CD14-positive monocyte (primary cell): ENCODE measurements at regions not wholly inside any gene's neighbourhood (a gene's known extent, or its start where the extent isn't known, plus 50 kb on each side); places are given as distances from the start of the nearest gene placed in this dataset.

Experiments used
- DNase-seq, 3 donors: peaks; one replicate each; pipeline ENCODE4 v3.0.0-alpha.2; 2011 to 2022
- H2AFZ ChIP-seq: 2 replicates; pipeline ENCODE4 v1.6.0; 2012; ENCODE audit warnings: mild to moderate bottlenecking, low read depth, low read length, inconsistent platforms; ENCODE audit not compliant: insufficient read depth, poor library complexity, severe bottlenecking
- H3K27ac ChIP-seq, 2 donors: 1 replicate in 1 of 2; 2 replicates in 1 of 2; pipeline ENCODE4 v1.5.1; 2012 to 2013; ENCODE audit warnings: low read length in 2 of 2, control low read depth in 1 of 2, inconsistent platforms in 1 of 2, low read depth in 1 of 2, mild to moderate bottlenecking in 1 of 2
- H3K27me3 ChIP-seq, 2 donors: one replicate each; pipeline versions ENCODE4 v1.6.0 to v1.6.1; 2011 to 2013; ENCODE audit warnings: low read length in 2 of 2; ENCODE audit not compliant: control insufficient read depth in 2 of 2, insufficient read depth in 2 of 2
- H3K36me3 ChIP-seq, 2 donors: replicated peaks in 1 of 2; 1 replicate in 1 of 2; 2 replicates in 1 of 2; pipeline versions ENCODE4 v1.5.1 to v1.6.1; 2012 to 2013; ENCODE audit warnings: low read length in 2 of 2, control low read depth in 1 of 2, inconsistent platforms in 1 of 2, mild to moderate bottlenecking in 1 of 2; ENCODE audit not compliant: insufficient read depth in 2 of 2, control insufficient read depth in 1 of 2
- H3K4me1 ChIP-seq, 2 donors: 1 replicate in 1 of 2; 2 replicates in 1 of 2; pipeline versions ENCODE4 v1.5.1 to v1.6.1; 2012 to 2013; ENCODE audit warnings: low read length in 2 of 2, control low read depth in 1 of 2, inconsistent platforms in 1 of 2, mild to moderate bottlenecking in 1 of 2, moderate library complexity in 1 of 2; ENCODE audit not compliant: insufficient read depth in 2 of 2, control insufficient read depth in 1 of 2
- H3K4me2 ChIP-seq: replicated peaks from 2 replicates; pipeline ENCODE3; 2012; ENCODE audit warnings: low read length, moderate library complexity, mild to moderate bottlenecking; ENCODE audit not compliant: poor library complexity, severe bottlenecking; ENCODE audit errors: extremely low read depth
- H3K4me3 ChIP-seq, 3 experiments: fragments of 200-600 bp in 1 of 3; sonication (generic) in 1 of 3; replicated peaks in 1 of 3; 1 replicate in 2 of 3; 2 replicates in 1 of 3; pipeline ENCODE4 v1.5.1; 2011 to 2013; ENCODE audit warnings: low read length in 3 of 3, mild to moderate bottlenecking in 3 of 3, control low read depth in 2 of 3, low read depth in 2 of 3, inconsistent platforms in 1 of 3, moderate library complexity in 1 of 3
- H3K79me2 ChIP-seq: 2 replicates; pipeline ENCODE4 v1.6.0; 2012; ENCODE audit warnings: mild to moderate bottlenecking, control low read depth, inconsistent platforms, low read length, moderate library complexity; ENCODE audit not compliant: insufficient read depth
- H3K9ac ChIP-seq: 2 replicates; pipeline ENCODE4 v1.6.0; 2017; ENCODE audit warnings: low read length, mild to moderate bottlenecking; ENCODE audit not compliant: insufficient read depth, poor library complexity, severe bottlenecking
- H3K9me3 ChIP-seq, 2 donors: replicated peaks in 1 of 2; 1 replicate in 1 of 2; 2 replicates in 1 of 2; pipeline versions ENCODE4 v1.5.1 to v1.6.1; 2012 to 2013; ENCODE audit warnings: low read length in 2 of 2, control low read depth in 1 of 2; ENCODE audit not compliant: control insufficient read depth in 1 of 2, insufficient read depth in 1 of 2
- H4K20me1 ChIP-seq: 2 replicates; pipeline ENCODE4 v1.6.0; 2012; ENCODE audit warnings: mild to moderate bottlenecking, low read length, control low read depth, moderate library complexity; ENCODE audit not compliant: insufficient read depth
- H3K27ac Mint-ChIP-seq, 7 donors: one replicate each; pipeline ENCODE4 v1.8.0; 2020; ENCODE audit warnings: mild to moderate bottlenecking in 7 of 7, mixed read lengths in 7 of 7, moderate library complexity in 6 of 7, inconsistent platforms in 2 of 7
- H3K27me3 Mint-ChIP-seq, 3 donors: one replicate each; pipeline ENCODE4 v1.8.0; 2021 to 2022; ENCODE audit warnings: low read depth in 3 of 3, mild to moderate bottlenecking in 3 of 3, mixed read lengths in 3 of 3, moderate library complexity in 3 of 3, inconsistent platforms in 1 of 3
- H3K36me3 Mint-ChIP-seq, 2 donors: one replicate each; pipeline ENCODE4 v1.8.0; 2020; ENCODE audit warnings: mixed read lengths in 2 of 2, inconsistent platforms in 1 of 2, mild to moderate bottlenecking in 1 of 2
- H3K4me1 Mint-ChIP-seq: one replicate; pipeline ENCODE4 v1.8.0; 2020; ENCODE audit warnings: mild to moderate bottlenecking, mixed read lengths
- H3K4me3 Mint-ChIP-seq, 2 donors: one replicate each; pipeline ENCODE4 v1.8.0; 2020; ENCODE audit warnings: mild to moderate bottlenecking in 2 of 2, mixed read lengths in 2 of 2, moderate library complexity in 1 of 2
- H3K9me3 Mint-ChIP-seq, 7 donors: one replicate each; pipeline ENCODE4 v1.8.0; 2020 to 2022; ENCODE audit warnings: mixed read lengths in 7 of 7, mild to moderate bottlenecking in 6 of 7, moderate library complexity in 6 of 7, inconsistent platforms in 2 of 7
- WGBS: methylation state at CpG from one replicate; pipeline ENCODE4 v1.1.5; 2013; ENCODE audit warnings: missing lambda C conversion rate; ENCODE audit not compliant: insufficient coverage; 5-methylcytosine and 5-hydroxymethylcytosine counted together
- intact Hi-C, 2 donors: fragments of 100-400 bp; cut with micrococcal nuclease; formaldehyde crosslinking; loops; one replicate each; pipeline versions ENCODE4 v1.15.0 to v1.15.1; 2023
- TF ChIP-seq, protein P1 (sequence below): fragments of 200-600 bp; IDR thresholded peaks from one replicate; pipeline ENCODE4 v1.8.0; 2022; ENCODE audit warnings: antibody characterized with exemption, mild to moderate bottlenecking

- WGBS = no CpG with 5 or more reads among the region's 2 CpGs
- H3K27ac ChIP-seq = no peak overlapping the region
- peaks cover 3 to 8% (median 6%) of the 10 kb centered on the region in 7 donors for H3K9me3 Mint-ChIP-seq
- no peaks in the 10 kb centered on the region for H3K4me1 ChIP-seq
- no peaks in the 10 kb centered on the region for H3K79me2 ChIP-seq
- TF ChIP-seq, protein P1, sequence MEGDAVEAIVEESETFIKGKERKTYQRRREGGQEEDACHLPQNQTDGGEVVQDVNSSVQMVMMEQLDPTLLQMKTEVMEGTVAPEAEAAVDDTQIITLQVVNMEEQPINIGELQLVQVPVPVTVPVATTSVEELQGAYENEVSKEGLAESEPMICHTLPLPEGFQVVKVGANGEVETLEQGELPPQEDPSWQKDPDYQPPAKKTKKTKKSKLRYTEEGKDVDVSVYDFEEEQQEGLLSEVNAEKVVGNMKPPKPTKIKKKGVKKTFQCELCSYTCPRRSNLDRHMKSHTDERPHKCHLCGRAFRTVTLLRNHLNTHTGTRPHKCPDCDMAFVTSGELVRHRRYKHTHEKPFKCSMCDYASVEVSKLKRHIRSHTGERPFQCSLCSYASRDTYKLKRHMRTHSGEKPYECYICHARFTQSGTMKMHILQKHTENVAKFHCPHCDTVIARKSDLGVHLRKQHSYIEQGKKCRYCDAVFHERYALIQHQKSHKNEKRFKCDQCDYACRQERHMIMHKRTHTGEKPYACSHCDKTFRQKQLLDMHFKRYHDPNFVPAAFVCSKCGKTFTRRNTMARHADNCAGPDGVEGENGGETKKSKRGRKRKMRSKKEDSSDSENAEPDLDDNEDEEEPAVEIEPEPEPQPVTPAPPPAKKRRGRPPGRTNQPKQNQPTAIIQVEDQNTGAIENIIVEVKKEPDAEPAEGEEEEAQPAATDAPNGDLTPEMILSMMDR = no peak
- no peak overlapping the region for H3K4me2 ChIP-seq
- H3K9me3 ChIP-seq = peaks cover 0 to 10% of the 10 kb centered on the region in 2 donors
- H3K9ac ChIP-seq = no peak overlapping the region
- DNase-seq = no peak
- intact Hi-C loops = no loop called here
- no peaks in the 10 kb centered on the region for H3K27me3 ChIP-seq
- no peaks in the 10 kb centered on the region for H4K20me1 ChIP-seq
- H3K27me3 Mint-ChIP-seq = peaks cover 0 to 1% (median 0%) of the 10 kb centered on the region in 3 donors
- H3K36me3 Mint-ChIP-seq = no peaks in the 10 kb centered on the region
- no peak overlapping the region for H3K4me3 ChIP-seq
- no peak overlapping the region for H3K27ac Mint-ChIP-seq
- H2AFZ ChIP-seq = no peak overlapping the region
- no peaks in the 10 kb centered on the region for H3K36me3 ChIP-seq
- H3K4me1 Mint-ChIP-seq = no peaks in the 10 kb centered on the region
- H3K4me3 Mint-ChIP-seq = no peak overlapping the region
Observed at GRCh38 chr18:65601775-65602174, 149.0 kb upstream of the CDH7 start.

DNA sequence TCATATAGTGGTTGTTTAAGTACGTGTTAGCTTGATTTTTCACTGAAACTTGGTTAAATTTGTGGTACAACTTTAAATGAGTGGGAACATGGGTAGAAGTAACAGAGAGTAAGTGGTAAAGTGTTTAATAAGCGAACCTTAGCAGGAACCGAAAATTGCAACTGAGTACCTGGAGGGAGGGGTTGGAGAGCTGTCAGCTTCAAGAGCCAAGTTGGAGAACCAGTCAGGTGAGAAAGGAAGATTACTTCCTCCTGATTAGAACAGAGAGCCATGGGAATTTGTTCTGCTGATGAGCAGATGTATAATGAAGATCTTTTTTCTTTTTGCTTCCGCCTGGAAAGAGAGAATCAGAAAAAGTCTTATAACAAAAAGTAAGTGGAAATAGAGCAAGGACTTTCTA, 158.4 kb upstream of the CDH7 start:
- Mint-ChIP-seq H3K4me3 (no peak overlapping the region), H3K27me3 (peaks cover 0 to 2% (median 2%) of the 10 kb centered on the region in 3 donors), H3K27ac (no peak overlapping the region), H3K4me1 (no peaks in the 10 kb centered on the region), H3K9me3 (peaks cover 0 to 4% (median 2%) of the 10 kb centered on the region in 7 donors), H3K36me3 (no peaks in the 10 kb centered on the region)
- Histone ChIP-seq H3K9me3 (no peaks in the 10 kb centered on the region), H3K4me3 (no peak overlapping the region), H4K20me1 (no peaks in the 10 kb centered on the region), H3K4me2 (no peak overlapping the region), H2AFZ (no peak overlapping the region), H3K27ac (no peak overlapping the region), H3K36me3 (no peaks in the 10 kb centered on the region), H3K4me1 (no peaks in the 10 kb centered on the region), H3K9ac (no peak overlapping the region), H3K27me3 (no peaks in the 10 kb centered on the region), H3K79me2 (no peaks in the 10 kb centered on the region)
- 86% methylated on average over 1 of the region's 4 CpGs for WGBS
- intact Hi-C loops = no loop called here
- TF ChIP-seq, protein P1 = no peak
- no peak for DNase-seq
